PFSK-1 (cell line): ENCODE measurements at regions not wholly inside any gene's neighbourhood (a gene's known extent, or its start where the extent isn't known, plus 50 kb on each side); places are given as distances from the start of the nearest gene placed in this dataset.

Experiments used
- POLR2AphosphoS5 ChIP-seq: IDR thresholded peaks from 2 replicates; pipeline ENCODE4 v1.6.1; 2012; ENCODE audit warnings: low read depth, mild to moderate bottlenecking, control low read depth, low read length, moderate library complexity
- SIN3A ChIP-seq: IDR thresholded peaks from 2 replicates; pipeline ENCODE4 v1.6.1; 2012; ENCODE audit warnings: mild to moderate bottlenecking, low read length, moderate library complexity, borderline replicate concordance; ENCODE audit not compliant: insufficient read depth
- TAF1 ChIP-seq: IDR thresholded peaks from 2 replicates; pipeline ENCODE4 v1.6.1; 2012; ENCODE audit warnings: low read length, control low read depth, borderline replicate concordance; ENCODE audit not compliant: insufficient read depth

DNA sequence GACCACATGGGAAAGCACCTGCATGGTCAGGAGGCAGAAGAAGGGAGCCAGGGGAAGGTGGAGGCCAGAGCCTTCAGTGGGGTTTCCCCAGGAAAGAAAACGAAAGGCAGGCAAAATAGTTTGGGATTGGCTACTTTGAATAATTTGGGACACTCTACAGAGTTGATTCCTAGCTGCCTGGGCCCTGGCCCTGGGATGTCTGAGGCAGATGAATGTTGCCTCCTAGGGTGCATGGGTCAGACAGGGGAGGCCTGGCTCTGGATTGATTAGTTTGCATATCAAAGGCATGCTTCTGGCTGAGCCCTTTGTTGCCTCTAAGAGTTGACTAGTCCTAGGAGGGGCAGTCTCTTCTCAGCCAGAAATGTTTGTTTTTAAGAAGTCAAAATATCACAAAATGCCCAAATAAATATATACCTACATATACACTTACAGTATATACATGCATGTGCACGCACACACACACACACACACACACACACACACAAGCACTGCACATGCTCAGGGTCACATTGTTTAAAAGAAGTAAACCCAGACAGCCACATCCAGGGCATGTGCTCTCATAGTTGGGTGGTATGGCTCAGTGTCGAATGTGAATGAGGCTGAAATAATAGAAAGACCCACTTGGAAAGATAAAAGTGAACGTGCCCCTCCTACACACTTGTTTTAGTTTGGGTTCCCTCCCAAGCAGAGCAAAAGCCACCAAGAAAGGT is 184.2 kb downstream of the GPAM start:
- no peak for TF ChIP-seq POLR2AphosphoS5
- no peak for TF ChIP-seq SIN3A
- TF ChIP-seq TAF1: no peak
